HEK293T (cell line): ENCODE measurements at regions not wholly inside any gene's neighbourhood (a gene's known extent, or its start where the extent isn't known, plus 50 kb on each side); places are given as distances from the start of the nearest gene placed in this dataset.

ENCODE experiments used
- CTCF ChIA-PET: fragments of 350-600 bp; formaldehyde crosslinking; extraction: SDS; loops from one replicate; lab custom pipeline; 2021; ENCODE audit warnings: antibody characterized with exemption, inconsistent platforms; lab: Yijun Ruan, JAX
- POLR2A ChIA-PET: fragments of 350-600 bp; formaldehyde crosslinking; extraction: SDS; loops from one replicate; lab custom pipeline; 2020; ENCODE audit warnings: antibody characterized with exemption, inconsistent platforms; lab: Yijun Ruan, JAX
- DNase-seq: peaks from one replicate; pipeline ENCODE4 v3.0.0; 2012; ENCODE audit warnings: mixed read lengths; ENCODE audit errors: extremely low spot score
- ARNT ChIP-seq: fragments of 450-650 bp; IDR thresholded peaks from 2 replicates; pipeline ENCODE4 v1.6.1; 2017; ENCODE audit warnings: mild to moderate bottlenecking
- BHLHE40 ChIP-seq: fragments of 450-650 bp; IDR thresholded peaks from 2 replicates; pipeline ENCODE4 v1.6.1; 2016; ENCODE audit warnings: mild to moderate bottlenecking, moderate library complexity, borderline replicate concordance
- CTBP1 ChIP-seq: fragments of 450-650 bp; IDR thresholded peaks from 2 replicates; pipeline ENCODE4 v1.6.1; 2016; ENCODE audit warnings: borderline replicate concordance
- ELF4 ChIP-seq: fragments of 450-650 bp; IDR thresholded peaks from 2 replicates; pipeline ENCODE4 v1.6.1; 2017; ENCODE audit warnings: antibody characterized with exemption
- FOXA1 ChIP-seq: fragments of 450-650 bp; IDR thresholded peaks from 2 replicates; pipeline ENCODE4 v1.6.1; 2016; ENCODE audit warnings: mild to moderate bottlenecking
- FOXK2 ChIP-seq: fragments of 450-650 bp; IDR thresholded peaks from 2 replicates; pipeline ENCODE4 v1.6.1; 2016; ENCODE audit warnings: mild to moderate bottlenecking
- FOXM1 ChIP-seq: fragments of 450-650 bp; IDR thresholded peaks from 2 replicates; pipeline ENCODE4 v1.6.1; 2017; ENCODE audit warnings: mild to moderate bottlenecking, borderline replicate concordance
- HDGF ChIP-seq: fragments of 450-650 bp; IDR thresholded peaks from 2 replicates; pipeline ENCODE4 v1.6.1; 2017; ENCODE audit warnings: antibody characterized with exemption, borderline replicate concordance
- L3MBTL2 ChIP-seq: fragments of 450-650 bp; conservative IDR thresholded peaks from 2 replicates; pipeline ENCODE4 v1.6.1; 2016; ENCODE audit warnings: mild to moderate bottlenecking
- LEF1 ChIP-seq: fragments of 450-650 bp; IDR thresholded peaks from 2 replicates; pipeline ENCODE4 v1.6.1; 2017; ENCODE audit warnings: mild to moderate bottlenecking, borderline replicate concordance
- NFRKB ChIP-seq: fragments of 450-650 bp; IDR thresholded peaks from 2 replicates; pipeline ENCODE4 v1.6.1; 2016; ENCODE audit warnings: mild to moderate bottlenecking, moderate library complexity
- SP1 ChIP-seq: fragments of 450-650 bp; IDR thresholded peaks from 2 replicates; pipeline ENCODE4 v1.6.1; 2017
- SUZ12 ChIP-seq: fragments of 450-650 bp; IDR thresholded peaks from 2 replicates; pipeline ENCODE4 v1.6.1; 2016; ENCODE audit warnings: mild to moderate bottlenecking
- TARDBP ChIP-seq: fragments of 450-650 bp; IDR thresholded peaks from 2 replicates; pipeline ENCODE4 v1.6.1; 2016
- ZNF384 ChIP-seq: fragments of 450-650 bp; IDR thresholded peaks from 2 replicates; pipeline ENCODE4 v1.6.1; 2016
- TF ChIP-seq, protein P1 (sequence below): fragments of 450-650 bp; IDR thresholded peaks from 2 replicates; pipeline ENCODE4 v1.6.1; 2016

DNA sequence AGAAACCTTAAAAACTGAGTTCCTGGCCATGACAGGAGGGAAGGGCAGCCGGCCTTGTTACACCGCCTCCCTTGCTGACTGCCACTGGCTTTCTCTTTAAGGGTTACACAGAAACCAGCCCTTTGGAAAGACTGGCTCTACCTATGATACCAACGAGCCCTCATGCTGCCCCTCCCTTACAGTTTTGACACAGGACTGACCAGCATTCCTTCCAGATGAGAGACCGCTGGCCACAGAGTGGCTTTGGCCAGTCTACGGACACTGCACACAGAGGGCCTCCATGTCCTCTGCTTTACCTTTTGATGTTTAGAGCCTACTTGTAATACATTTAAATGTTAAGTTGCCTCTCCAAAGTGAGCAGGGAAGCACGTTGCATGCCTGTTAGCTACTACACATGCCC lies 243.2 kb upstream of the GMDS start:
- ChIA-PET CTCF (no interaction called here), POLR2A (no interaction called here)
- DNase-seq = no peak
- TF ChIP-seq, protein P1, sequence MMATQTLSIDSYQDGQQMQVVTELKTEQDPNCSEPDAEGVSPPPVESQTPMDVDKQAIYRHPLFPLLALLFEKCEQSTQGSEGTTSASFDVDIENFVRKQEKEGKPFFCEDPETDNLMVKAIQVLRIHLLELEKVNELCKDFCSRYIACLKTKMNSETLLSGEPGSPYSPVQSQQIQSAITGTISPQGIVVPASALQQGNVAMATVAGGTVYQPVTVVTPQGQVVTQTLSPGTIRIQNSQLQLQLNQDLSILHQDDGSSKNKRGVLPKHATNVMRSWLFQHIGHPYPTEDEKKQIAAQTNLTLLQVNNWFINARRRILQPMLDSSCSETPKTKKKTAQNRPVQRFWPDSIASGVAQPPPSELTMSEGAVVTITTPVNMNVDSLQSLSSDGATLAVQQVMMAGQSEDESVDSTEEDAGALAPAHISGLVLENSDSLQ = no peak
- TF ChIP-seq L3MBTL2 = no peak
- TF ChIP-seq ELF4 = no peak
- no peak for TF ChIP-seq ZNF384
- TF ChIP-seq ARNT = no peak
- no peak for TF ChIP-seq HDGF
- no peak for TF ChIP-seq CTBP1

DNA sequence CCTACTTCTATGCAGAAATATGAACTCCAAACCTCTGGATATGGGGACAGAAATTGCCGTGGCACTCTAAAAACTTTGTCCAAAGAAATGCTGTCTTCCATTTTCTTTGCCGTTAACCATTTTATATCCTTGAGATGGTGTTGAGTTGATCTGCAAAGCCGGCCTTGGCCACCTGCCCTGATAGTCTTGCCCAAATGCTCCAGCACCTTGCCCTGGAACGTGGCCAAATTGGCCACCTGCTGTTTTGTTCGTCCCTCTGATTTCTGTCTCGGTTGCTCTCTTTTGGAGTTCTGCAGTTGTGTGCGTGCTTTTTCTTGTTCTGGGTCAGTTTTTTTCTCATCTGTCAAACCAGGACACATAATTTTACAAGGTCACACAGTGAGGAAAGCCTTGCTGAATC lies 239.7 kb upstream of the GMDS start:
- DNase-seq = no peak
- ChIA-PET CTCF (no interaction called here), POLR2A (no interaction called here)
- TF ChIP-seq CTBP1 = no peak
- no peak for TF ChIP-seq FOXK2
- no peak for TF ChIP-seq ARNT
- no peak for TF ChIP-seq NFRKB
- TF ChIP-seq FOXM1 = no peak
- no peak for TF ChIP-seq SP1
- no peak for TF ChIP-seq HDGF
- TF ChIP-seq FOXA1 = no peak

DNA sequence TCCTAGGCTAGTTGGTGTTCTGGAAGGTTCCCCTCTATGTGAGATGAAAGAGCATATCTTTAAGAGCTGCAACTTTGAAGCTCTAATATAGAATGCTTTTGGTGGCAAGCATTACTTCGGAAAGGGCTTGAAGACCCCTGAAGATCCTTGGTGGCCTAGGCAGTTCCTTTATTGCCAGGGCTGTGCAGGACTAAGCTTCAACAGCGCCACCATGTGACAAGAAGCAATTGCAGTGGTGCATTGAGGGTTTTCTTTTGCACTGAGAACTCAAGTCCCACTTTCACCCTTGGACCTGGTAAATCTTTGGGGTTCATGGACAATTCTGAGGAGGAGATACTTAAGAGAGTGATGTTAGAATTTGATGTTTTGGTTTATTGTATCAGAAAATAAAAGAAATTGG lies 237.4 kb upstream of the GMDS start:
- TF ChIP-seq L3MBTL2 = no peak
- CTCF ChIA-PET = interaction anchor here (0.7 kb wide), 1 partner anchor 187 kb away, joined by 4 read pairs; no protein-coding TSS in a partner anchor
- POLR2A ChIA-PET = no interaction called here
- DNase-seq = no peak

DNA sequence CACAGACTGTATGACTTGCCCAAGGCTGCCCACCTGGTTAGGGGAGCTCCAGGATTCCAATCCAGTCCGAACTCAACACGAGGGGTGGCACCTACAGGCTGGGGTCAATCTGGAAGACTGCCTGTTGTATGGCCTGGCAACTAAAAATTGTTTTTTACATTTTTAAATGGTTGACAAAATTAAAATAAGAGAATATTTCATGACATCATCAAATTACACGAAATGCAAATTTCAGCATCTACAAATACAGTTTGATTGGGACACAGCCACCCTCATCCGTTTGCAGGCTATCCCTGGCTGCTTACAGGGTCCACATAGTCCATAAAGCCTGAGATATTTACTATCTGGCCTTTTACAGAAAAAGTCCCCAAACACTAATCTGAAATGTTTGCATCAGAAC lies 235.9 kb upstream of the GMDS start:
- POLR2A ChIA-PET = no interaction called here

DNA sequence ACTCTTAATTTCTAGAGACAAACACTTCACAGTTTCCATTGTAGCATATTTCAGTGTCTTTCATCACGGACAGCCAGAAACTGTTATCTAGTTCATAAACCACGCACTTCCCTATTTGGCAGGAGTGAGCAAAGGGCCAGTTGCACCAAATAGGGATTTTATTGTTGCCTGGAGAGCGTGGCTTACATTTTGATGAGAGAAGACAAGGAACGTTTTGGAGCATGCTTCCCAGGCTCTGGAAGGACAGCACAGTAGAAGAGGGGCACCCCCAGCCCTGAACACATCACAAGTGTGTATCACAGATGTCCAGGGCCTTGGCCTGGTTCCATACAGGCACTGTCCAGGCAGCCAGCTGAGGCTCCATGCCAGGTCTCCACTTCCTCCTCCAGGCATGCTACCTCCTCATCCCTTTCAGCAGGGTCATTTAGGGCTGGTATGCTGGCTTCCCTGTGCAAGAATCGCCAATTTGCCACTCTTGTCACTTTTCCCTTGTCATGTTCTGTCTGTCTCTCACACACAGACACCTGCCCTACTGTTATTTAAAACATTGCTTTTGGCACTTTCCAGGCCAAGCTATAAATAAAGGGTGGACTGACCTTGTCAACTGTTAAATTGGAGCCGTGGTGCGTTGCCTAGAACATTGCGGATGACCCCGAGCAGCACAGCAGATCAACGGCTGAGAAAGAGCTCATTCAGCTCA lies 235.0 kb upstream of the GMDS start:
- no peak for DNase-seq
- ChIA-PET CTCF (no interaction called here), POLR2A (no interaction called here)
- TF ChIP-seq L3MBTL2 (no peak), SUZ12 (no peak)

More for the DNA sequence above, 235.9 kb upstream of the GMDS start:
- no peak for TF ChIP-seq NFRKB
- TF ChIP-seq ELF4 = no peak
- no peak for TF ChIP-seq CTBP1
- TF ChIP-seq ZNF384 = no peak
- TF ChIP-seq FOXM1 = no peak
- CTCF ChIA-PET = no interaction called here
- DNase-seq = no peak

DNA sequence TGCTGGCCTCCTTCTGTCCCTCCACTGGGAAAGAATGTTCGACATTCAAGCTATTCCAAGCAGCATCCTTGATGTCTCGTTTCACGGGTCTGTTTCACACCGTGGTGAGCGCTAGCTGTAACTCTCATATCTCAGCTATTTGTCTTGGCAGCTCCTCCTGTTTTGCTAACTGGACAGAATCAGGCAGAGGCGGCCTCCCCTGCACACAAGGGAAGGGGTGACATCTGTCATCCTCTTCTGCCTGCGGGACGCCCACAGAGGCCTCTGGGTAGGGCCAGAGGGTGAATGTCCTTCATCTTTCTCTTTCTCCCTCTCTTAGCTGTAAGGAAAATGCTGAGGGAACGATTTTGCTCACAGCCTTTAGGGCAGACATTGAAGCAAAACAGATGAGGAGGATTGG lies 232.8 kb upstream of the GMDS start:
- ChIA-PET CTCF (no interaction called here), POLR2A (no interaction called here)
- TF ChIP-seq BHLHE40 = no peak
- TF ChIP-seq SUZ12 = no peak
- TF ChIP-seq SP1 = no peak
- TF ChIP-seq CTBP1 = no peak
- TF ChIP-seq FOXA1 = no peak
- no peak for TF ChIP-seq FOXK2
- no peak for DNase-seq

DNA sequence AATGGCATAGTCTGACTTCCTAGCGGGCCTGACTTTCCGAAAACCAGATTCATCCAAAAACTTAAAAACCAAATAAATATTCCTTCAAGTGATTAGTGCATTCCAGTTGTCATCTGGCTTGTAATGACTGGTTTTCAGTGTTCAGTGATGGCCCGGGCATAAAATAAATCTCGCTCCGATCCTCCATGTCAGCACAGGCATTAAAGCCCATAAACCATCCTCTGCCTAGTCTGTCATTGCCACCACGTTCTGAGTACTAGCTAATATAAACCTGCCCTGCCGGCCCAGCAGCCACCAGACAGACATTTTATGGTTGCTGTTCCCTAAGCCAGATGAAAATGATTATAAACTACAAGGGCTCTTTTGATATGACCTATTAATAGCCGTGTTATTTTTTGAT lies 232.3 kb upstream of the GMDS start:
- DNase-seq = no peak
- CTCF ChIA-PET = no interaction called here
- POLR2A ChIA-PET = no interaction called here
- TF ChIP-seq ARNT = no peak
- TF ChIP-seq, protein P1 = no peak
- no peak for TF ChIP-seq CTBP1
- no peak for TF ChIP-seq LEF1
- no peak for TF ChIP-seq TARDBP
- TF ChIP-seq SP1 = no peak
- no peak for TF ChIP-seq NFRKB
- no peak for TF ChIP-seq L3MBTL2
- no peak for TF ChIP-seq FOXK2
- TF ChIP-seq FOXM1 = no peak
- TF ChIP-seq ELF4 = no peak
- no peak for TF ChIP-seq FOXA1
- TF ChIP-seq BHLHE40 = no peak
- no peak for TF ChIP-seq ZNF384
- TF ChIP-seq HDGF = no peak
- TF ChIP-seq SUZ12 = no peak

DNA sequence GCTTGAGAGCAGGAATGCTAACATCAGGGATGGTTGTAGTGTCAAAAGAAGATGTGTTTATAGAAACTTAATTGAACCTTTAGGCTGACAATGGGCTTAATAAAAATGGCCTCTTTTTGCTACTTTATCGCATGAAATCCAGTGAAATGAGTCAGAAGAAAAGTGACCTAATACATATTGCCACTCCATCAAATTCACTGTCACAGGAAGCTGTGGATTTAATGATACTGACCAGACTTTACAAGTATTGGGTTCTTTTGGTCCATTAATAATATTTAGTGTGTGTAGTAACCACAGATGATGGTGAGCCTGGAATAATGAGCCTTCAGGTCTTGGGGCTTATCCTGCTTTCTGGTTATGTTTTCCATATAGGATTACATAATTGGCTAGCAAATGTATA lies 231.8 kb upstream of the GMDS start:
- CTCF ChIA-PET = no interaction called here
- no peak for DNase-seq
- TF ChIP-seq ARNT (no peak), FOXA1 (no peak), FOXM1 (no peak), LEF1 (no peak), SP1 (no peak), CTBP1 (no peak), ELF4 (no peak), L3MBTL2 (no peak), FOXK2 (no peak), ZNF384 (no peak), SUZ12 (no peak), TARDBP (no peak)
- POLR2A ChIA-PET = no interaction called here
